ENCODE measurements at regions not wholly inside any gene's neighbourhood (a gene's known extent, or its start where the extent isn't known, plus 50 kb on each side); places are given as distances from the start of the nearest gene placed in this dataset.

- Histone ChIP-seq H3K79me2 (ENCODE audit: insufficient read depth, low read length) (no peaks in the 10 kb centered on the region), H3K9ac (ENCODE audit: low read depth, low read length, poor library complexity, severe bottlenecking) (no peak overlapping the region), H2AFZ (ENCODE audit: low read length) (no peak overlapping the region), H3K9me2 (replicated peaks; ENCODE audit: low read depth, low read length) (no peaks in the 10 kb centered on the region), H3K4me2 (ENCODE audit: low read depth, low read length, poor library complexity, severe bottlenecking) (no peak overlapping the region), H3K36me3 (ENCODE audit: insufficient read depth, low read length) (no peaks in the 10 kb centered on the region), H3K4me3 (ENCODE audit: low read length, poor library complexity, severe bottlenecking) (no peak overlapping the region), H3K9me3 (ENCODE audit: insufficient read depth, low read depth, low read length) (no peaks in the 10 kb centered on the region), H4K20me1 (ENCODE audit: insufficient read depth, low read length, poor library complexity, severe bottlenecking) (no peaks in the 10 kb centered on the region), H3K4me1 (ENCODE audit: insufficient read depth, low read length, poor library complexity, severe bottlenecking) (no peaks in the 10 kb centered on the region), H3F3A (ENCODE audit: low read depth) (no peaks in the 10 kb centered on the region), H3K27me3 (ENCODE audit: insufficient read depth, low read length, poor library complexity, severe bottlenecking) (no peaks in the 10 kb centered on the region)
- TF ChIP-seq EZH2phosphoT487 (IDR thresholded peaks at IDR 0.05; ENCODE audit: borderline replicate concordance): no peak
- no peak for TF ChIP-seq CTCF (conservative IDR thresholded peaks at IDR 0.05; ENCODE audit: low read length)
These were observed 867.6 kb downstream of the TRAM1L1 start for GRCh38 chr4:116217781-116218180.

GRCh38 chr4:116215622-116216021 lies 869.8 kb downstream of the TRAM1L1 start:
- Histone ChIP-seq H2AFZ (ENCODE audit: low read length) (no peak overlapping the region), H3K27me3 (ENCODE audit: insufficient read depth, low read length, poor library complexity, severe bottlenecking) (no peaks in the 10 kb centered on the region), H3K4me1 (ENCODE audit: insufficient read depth, low read length, poor library complexity, severe bottlenecking) (no peaks in the 10 kb centered on the region), H3K9ac (ENCODE audit: low read depth, low read length, poor library complexity, severe bottlenecking) (no peak overlapping the region), H4K20me1 (ENCODE audit: insufficient read depth, low read length, poor library complexity, severe bottlenecking) (no peaks in the 10 kb centered on the region), H3K9me3 (ENCODE audit: insufficient read depth, low read depth, low read length) (no peaks in the 10 kb centered on the region), H3K4me2 (ENCODE audit: low read depth, low read length, poor library complexity, severe bottlenecking) (no peak overlapping the region), H3K4me3 (ENCODE audit: low read length, poor library complexity, severe bottlenecking) (no peak overlapping the region), H3K9me2 (replicated peaks; ENCODE audit: low read depth, low read length) (no peaks in the 10 kb centered on the region), H3K79me2 (ENCODE audit: insufficient read depth, low read length) (no peaks in the 10 kb centered on the region), H3F3A (ENCODE audit: low read depth) (no peaks in the 10 kb centered on the region), H3K36me3 (ENCODE audit: insufficient read depth, low read length) (no peaks in the 10 kb centered on the region)
- no peak for TF ChIP-seq CTCF (conservative IDR thresholded peaks at IDR 0.05; ENCODE audit: low read length)
- no peak for TF ChIP-seq EZH2phosphoT487 (IDR thresholded peaks at IDR 0.05; ENCODE audit: borderline replicate concordance)

- H4K20me1 ChIP-seq (ENCODE audit: insufficient read depth, low read length, poor library complexity, severe bottlenecking): no peaks in the 10 kb centered on the region
- no peaks in the 10 kb centered on the region for H3F3A ChIP-seq (ENCODE audit: low read depth)
- no peak for TF ChIP-seq EZH2phosphoT487 (IDR thresholded peaks at IDR 0.05; ENCODE audit: borderline replicate concordance)
- no peak for TF ChIP-seq CTCF (conservative IDR thresholded peaks at IDR 0.05; ENCODE audit: low read length)
- H3K79me2 ChIP-seq (ENCODE audit: insufficient read depth, low read length): no peaks in the 10 kb centered on the region
- H3K27me3 ChIP-seq (ENCODE audit: insufficient read depth, low read length, poor library complexity, severe bottlenecking): no peaks in the 10 kb centered on the region
- no peak overlapping the region for H3K9ac ChIP-seq (ENCODE audit: low read depth, low read length, poor library complexity, severe bottlenecking)
- H2AFZ ChIP-seq (ENCODE audit: low read length): no peak overlapping the region
- no peak overlapping the region for H3K4me3 ChIP-seq (ENCODE audit: low read length, poor library complexity, severe bottlenecking)
- no peaks in the 10 kb centered on the region for H3K36me3 ChIP-seq (ENCODE audit: insufficient read depth, low read length)
- H3K9me2 ChIP-seq (replicated peaks; ENCODE audit: low read depth, low read length): no peaks in the 10 kb centered on the region
- H3K4me1 ChIP-seq (ENCODE audit: insufficient read depth, low read length, poor library complexity, severe bottlenecking): no peaks in the 10 kb centered on the region
- no peak overlapping the region for H3K4me2 ChIP-seq (ENCODE audit: low read depth, low read length, poor library complexity, severe bottlenecking)
- no peaks in the 10 kb centered on the region for H3K9me3 ChIP-seq (ENCODE audit: insufficient read depth, low read depth, low read length)
These were observed 882.9 kb downstream of the TRAM1L1 start for GRCh38 chr4:116202524-116202923.
